HG02884 (cell line): ENCODE measurements at regions not wholly inside any gene's neighbourhood (a gene's known extent, or its start where the extent isn't known, plus 50 kb on each side); places are given as distances from the start of the nearest gene placed in this dataset.
"Not testable (repeated sequence)": the region's sequence is repeated elsewhere in the genome, so short reads cannot be mapped to it uniquely, and the experiment has no call there.

Source experiments
- ATAC-seq: cut with Tn5 transposase; IDR thresholded peaks from one replicate; pipeline ENCODE4 v1.9.1; 2021; ENCODE audit warnings: mild to moderate bottlenecking, moderate library complexity; ENCODE audit not compliant: unreplicated experiment

DNA sequence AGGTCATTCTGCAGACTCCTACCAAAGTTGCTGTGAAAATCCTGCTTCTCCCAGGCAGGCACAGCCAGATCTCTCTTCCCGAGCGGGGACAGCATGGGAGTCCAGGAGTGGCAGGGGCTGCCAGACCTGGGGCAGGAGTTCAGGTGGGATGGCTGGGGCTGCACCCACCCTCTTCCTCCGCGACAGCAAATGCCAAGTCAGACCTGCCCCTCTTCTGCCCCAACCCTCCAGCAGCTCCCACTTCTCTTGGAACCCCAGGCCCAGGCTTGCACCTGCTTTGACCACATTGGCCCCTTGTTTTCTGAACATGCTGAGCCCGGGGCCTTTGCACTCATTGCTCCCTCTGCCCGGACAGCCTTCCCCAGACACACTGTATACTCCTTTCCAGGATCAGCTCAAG lies 288.2 kb upstream of the HS6ST1 start:
- no peak for ATAC-seq

DNA sequence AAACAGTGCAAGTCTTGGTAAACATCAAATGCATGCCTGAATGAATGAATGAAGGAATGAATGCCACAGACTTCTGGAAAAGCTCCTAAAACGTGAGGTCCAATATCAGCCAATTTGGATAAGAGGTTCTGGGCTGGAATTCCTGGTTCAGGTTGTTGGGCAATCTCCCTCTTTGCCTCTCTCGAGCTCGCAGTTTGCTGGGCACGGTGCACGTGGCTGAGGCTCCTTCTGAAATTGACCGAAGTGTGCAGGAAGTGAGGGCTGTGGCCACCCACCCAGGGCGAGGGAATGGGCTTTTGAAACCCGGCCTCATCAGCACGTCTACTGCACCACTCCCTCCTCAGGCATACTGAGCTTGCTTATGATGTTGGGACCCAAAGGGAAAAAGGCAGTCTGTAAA lies 288.8 kb upstream of the HS6ST1 start:
- no peak for ATAC-seq

DNA sequence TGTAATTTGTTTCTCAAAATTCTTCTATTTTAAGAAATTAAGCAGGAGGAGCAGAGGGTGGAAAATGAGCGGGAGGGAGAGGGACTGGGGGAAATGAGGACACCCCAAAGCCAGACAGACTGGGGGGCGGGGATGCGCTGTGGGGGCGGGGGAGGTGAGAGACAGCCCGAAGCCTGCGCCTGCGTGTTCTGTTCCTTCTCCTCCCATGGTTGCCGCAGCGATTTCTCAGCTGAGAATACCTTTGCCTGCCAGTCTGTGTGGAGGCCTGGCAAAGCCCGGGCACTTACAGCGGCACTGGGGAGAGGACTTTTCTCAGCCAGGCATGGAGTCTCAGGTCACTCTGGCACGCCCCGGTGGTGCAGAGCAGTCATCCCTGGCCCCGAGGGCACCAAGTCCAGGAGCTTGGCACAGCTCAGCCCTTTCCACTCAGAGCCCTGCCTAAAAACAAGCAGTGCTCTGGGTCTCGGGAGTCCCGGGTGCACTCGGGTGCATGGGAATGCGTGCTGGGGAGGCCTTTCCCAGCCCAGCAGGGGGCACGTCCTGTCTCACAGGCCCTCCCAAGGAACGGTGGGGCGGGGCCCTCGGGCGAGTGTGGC lies 289.3 kb upstream of the HS6ST1 start:
- ATAC-seq = no peak

DNA sequence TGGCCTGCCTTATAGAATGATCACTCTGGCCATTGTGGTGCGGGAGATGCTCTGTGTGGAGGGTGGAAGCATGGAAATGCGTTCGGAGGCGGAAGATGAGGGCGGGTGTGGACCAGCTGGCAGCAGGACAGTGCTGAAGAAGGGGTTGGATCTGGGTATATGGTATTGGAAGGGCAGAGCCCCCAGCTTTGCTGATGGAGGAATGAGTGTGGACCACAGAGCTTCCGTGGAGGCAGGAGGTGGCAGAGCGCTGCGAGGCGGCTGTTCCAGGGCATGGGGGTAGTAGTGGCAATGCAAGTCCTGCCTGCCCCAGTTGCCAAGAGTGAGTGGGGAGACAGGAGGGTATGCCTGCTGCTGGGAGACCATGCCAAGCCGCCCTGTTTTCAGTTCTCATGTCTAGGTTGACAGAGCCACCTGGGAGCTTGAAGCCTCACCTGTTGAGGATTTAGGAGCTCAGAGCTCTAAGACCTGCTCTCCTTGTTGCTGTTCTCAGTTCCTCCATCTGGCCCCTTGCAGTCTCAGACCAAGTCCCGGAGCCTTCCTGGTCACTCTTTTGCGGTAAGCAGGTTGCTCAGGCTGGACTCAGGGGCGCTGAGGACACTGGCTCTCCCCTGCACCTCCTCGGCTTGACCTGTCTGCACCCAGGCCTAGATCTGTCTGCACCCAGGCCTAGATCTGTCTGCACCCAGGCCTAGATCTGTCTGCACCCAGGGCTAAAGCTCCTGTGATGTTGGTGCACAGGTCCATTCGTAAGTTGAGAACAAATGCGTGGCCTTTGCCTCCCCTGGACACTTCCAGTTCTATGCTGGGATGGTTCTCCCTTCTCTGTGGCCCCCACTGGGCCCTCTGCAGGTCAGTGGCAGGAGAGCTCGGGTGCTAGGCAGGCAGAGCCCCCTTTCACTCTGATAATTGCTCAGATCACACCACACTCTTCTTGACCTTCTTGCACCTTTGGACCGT lies 290.5 kb upstream of the HS6ST1 start:
- no peak for ATAC-seq

DNA sequence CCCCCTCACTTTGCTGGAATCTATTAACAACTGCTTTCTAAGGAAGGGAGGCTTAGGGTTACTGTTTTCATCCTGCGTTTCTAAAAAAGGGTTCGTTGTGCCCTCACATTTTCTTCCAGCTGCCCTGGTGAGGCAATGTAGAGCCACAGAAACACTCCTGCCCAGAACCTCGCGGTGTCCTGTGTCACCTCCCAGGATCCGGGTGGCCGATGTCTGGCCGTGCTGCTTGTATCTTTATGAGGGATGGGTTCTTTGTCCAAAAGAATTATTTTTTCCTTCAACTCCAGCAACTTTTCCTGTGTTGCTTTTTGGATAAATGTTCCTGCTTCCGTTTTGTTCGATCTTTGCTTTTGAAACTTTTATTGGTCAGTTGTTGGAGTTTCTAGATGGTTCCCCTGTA lies 291.8 kb upstream of the HS6ST1 start:
- ATAC-seq = no peak

DNA sequence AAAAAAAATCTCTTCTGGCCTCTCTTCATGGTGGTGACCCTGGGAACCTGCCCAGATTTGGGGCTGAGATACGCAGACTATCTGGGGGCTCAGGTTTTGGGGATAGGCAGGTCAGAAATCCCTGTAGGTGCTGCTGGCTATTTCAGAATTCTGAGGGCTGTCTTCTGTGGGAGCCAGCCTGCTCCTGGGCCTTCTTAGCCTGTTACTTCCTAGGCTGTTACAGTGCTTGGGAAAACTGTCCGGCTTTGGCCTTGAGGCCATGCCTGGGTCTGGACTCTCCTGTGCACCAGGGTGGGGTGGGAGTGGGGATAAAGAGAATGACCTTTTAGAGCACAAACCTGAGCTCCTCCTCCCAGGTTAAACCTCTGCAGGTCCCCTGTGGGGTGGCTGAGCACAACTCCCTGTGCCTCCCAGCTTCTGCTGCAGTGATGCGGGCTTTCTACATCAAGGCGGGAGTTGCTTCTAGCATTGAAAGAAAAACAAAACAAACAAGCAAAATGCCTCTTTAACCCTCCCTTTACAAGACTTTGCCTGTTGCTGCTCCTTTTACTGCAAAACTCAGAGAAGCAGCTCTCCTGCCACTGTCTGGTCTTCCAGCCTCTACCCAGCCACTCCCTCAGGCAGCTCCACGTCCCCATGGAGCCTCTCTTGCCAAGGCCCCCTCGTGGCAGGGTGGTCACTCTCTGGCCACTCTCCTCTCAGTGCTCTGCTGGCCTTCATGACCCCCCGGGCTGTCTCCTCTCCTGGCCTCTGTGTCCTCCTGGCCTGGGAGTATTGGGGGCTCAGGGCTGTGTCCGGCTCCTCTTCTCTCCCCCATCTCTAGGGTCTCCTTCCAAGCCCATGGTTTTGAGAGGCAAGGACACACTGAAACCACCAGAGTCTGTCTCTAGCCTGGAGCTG lies 293.0 kb upstream of the HS6ST1 start:
- ATAC-seq = no peak

DNA sequence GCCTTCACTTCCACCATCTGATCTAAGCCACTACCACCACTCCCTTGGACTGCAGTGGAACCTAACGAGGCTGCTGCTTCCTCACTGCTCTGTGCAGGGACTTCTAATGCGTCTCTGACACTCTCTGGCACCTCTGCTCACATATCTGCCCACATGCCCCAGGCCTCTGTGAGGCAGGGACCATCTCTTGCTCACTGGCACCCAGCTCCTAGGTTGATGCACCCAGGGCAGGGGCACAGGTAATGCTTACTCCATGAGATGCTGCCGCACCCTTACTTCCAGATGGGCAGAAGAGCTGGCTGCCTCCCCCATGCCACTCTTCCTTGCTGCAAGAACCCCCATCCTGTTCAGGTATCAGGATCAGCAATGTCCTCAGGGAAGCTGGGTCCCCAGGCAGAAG lies 294.0 kb upstream of the HS6ST1 start:
- no peak for ATAC-seq

DNA sequence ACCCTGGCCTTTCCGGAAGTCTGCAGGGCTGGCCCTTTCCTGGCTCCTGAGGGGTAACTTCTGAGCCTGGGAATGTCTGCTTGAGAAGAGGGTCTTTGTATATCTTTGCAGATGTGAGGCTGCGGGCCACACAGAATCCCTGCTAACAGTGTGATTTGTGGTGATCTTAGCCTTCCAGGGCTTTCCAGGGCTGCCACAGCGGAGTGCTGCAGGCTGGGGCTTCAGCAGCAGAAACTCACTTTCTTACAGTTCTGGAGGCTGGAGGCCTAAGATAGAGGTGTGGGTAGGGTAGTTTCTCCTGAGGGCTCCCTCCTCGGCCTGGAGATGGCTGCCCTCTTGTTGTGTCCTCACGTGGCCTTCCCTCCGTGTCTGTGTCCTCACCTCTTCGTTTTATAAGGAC lies 294.7 kb upstream of the HS6ST1 start:
- no peak for ATAC-seq

DNA sequence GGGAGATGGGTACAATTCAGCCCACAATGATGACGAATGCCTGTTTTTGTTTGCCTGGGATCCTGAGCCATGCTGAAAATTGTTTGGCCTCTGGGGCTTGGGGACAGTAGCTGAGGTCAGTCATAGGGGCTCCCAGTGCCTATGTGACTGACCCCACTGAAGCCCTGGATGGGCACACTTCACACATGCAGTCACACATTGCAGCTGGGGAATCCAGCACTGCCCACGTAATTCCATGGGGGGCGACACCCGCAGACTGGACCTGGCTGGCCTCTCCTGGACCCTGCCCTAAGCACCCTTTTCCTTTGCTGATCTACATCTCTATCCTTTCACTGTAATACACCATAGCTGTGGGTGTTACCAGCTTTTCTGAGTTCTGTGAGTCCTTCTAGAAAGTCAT lies 295.2 kb upstream of the HS6ST1 start:
- ATAC-seq = no peak

DNA sequence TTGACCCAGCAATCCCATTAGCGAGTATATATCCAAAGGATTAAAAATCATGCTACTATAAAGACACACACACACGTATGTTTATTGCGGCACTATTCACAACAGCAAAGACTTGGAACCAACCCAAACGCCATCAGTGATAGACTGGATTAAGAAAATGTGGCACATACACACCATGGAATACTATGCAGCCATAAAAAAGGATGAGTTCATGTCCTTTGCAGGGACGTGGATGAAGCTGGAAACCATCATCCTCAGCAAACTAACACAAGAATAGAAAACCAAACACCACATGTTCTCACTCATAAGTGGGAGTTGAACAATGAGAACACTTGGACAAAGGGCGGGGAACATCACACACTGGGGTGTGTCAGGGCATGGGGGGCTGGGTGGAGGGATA lies 296.2 kb upstream of the HS6ST1 start:
- not testable (repeated sequence) for ATAC-seq

DNA sequence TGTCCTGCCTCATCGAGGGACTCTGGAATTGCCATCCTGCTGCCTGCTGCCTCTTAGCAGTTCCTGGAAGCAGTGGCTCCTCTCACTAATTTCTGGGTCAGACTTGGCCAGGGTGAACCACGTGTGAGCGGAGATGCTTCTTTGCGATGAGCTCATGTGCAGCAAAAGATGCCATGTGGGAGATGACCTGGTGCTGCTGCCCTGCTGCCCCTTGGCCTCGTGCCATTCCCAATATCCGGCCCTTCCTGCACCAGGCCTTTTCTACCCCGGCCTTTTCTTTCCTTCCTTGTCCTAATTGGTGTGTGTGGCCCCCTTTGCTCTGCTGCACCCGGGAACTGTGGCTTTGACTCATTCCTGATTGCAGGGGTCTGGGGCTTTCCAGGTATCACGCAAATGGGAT lies 296.9 kb upstream of the HS6ST1 start:
- ATAC-seq = no peak

DNA sequence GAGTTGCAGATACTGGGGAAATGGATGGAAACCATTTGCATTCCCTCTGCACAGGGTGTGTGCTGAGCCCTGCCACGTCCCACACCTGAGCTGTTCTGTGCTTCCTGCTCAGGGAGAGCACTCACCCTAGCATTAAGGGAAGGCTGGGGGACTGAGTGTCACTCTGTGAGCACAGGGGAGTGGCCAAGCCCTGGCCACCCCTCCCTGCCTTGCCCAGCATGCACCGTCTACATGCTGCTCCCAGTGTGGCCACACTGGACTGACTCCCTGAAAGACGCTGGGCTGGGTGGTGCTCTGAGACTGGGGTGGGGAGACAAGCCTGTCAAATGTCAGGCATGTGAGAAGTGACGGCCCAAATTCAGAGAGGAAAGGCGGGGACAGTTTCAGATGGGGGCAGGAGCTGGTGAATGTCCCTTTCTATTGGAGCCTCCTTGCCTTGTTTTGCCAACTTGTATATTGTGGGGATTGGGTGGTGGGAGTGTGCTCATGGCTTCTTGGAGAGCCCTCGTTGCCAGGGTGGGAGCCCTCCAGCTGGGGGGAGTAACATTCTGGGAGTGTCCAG lies 298.4 kb upstream of the HS6ST1 start:
- ATAC-seq = no peak

DNA sequence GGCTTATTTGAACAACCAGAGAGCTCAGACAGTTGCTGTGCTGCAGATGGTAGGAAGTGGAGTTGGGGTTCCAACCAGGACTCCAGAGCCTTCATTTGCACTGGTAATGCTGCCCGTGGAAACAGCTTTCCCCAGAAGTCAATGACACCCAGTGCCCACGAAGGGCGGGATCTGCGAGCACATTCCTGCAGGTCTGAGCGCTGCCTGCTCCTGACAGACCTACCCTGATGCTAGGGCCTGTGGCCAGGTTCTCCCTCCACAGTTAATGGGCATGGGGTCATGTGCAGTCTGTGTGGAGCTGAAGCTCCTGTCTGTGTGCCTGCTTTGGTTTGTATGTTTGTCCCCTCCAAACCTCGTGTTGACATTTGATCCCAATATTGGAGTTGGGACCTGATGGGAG lies 299.0 kb upstream of the HS6ST1 start:
- no peak for ATAC-seq

DNA sequence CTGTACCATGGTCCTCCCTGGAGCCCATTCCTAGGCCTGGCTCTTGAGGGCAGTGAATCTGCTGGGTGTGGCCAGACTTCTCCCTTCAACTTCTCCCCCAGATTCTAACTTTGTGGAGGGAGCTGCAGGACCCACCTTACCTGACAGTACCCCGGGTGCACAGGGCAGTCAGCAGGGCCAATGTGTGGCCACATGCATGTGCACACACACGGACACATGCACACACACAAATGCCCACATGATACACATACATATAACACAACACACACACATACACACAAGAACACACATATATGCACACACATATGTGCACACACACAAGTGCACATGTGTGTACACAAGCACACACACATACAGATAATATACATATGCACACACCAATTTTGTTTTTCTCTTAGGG lies 300.0 kb upstream of the HS6ST1 start:
- ATAC-seq = no peak

DNA sequence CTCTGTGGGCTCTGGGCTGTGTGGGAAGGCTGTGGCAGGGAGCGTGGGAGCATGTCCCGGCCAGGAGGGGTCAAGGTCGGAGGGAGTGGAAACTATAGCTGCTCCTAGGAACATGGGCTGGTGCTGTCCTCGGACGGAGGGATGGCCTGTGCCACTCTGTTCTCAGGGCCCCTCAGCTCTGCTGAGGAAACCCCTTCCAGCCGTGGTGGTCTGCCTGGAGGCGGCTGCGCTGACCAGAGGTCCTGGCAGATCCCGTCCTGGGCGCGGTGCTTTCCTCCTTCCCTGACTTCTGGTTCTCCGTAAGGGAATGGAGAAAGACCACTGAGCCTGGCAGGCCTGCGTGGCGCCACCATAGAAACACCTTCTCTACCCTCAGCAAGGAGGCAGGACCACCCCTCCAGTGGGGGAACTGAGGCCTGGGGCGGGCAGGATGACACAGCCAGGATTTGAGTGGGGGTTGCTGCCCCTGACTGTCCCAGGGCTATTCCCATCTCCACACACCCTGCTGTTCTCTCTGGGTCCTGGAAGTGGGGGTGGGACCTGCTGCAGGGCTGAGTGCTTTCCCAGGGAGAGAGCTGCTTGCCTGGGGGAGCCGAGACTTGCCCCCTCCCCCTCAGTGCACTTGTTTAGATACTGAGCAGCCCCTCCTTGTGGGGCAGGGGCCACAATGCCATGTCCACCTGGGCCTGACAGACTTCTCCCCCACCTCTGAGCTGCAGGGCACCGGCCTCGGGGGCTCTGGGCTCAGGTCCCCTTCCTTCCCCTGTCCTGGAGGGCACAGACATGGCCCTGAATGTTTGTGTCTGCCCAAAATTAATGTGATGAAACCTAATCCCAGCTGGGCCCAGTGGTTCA lies 301.0 kb upstream of the HS6ST1 start:
- ATAC-seq = no peak

DNA sequence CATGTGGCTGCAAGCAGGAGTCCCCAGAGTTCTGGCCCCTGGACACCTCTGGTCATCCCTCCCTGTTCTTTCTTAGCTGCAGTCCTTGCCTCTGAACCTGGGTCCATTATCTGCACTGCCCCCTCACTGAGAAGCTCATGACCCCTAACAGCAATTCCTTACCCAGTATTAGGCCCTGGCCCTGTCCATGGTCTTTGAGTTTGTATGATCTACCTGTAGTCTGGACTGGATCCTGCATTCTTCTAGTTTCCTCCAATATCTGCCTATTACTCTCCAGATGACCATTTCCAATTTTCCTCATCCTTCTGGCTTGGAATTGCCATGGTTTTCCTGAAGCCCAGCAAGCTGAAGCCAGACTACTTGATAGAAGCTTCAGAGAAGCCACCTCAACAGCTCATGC lies 302.4 kb upstream of the HS6ST1 start:
- no peak for ATAC-seq

DNA sequence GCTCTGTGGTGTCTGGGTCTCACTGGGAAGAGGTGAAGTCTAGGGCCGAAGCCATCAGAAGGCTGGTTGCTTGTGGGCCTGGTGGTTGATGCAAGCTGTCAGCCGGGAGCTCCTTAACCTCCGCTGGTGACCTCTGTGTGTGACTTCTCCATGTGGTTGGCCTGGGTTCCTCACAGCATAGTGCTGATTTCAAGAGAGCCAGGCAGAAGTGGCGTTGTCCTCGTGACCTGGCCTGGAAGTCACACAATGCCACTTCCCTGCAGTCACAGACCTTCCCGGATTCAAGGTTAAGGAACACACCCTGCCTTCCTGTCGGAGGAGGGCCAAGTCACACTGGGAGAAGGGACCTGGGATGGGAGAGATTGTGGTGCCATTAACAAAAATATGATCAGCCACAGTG lies 303.7 kb upstream of the HS6ST1 start:
- ATAC-seq = no peak

DNA sequence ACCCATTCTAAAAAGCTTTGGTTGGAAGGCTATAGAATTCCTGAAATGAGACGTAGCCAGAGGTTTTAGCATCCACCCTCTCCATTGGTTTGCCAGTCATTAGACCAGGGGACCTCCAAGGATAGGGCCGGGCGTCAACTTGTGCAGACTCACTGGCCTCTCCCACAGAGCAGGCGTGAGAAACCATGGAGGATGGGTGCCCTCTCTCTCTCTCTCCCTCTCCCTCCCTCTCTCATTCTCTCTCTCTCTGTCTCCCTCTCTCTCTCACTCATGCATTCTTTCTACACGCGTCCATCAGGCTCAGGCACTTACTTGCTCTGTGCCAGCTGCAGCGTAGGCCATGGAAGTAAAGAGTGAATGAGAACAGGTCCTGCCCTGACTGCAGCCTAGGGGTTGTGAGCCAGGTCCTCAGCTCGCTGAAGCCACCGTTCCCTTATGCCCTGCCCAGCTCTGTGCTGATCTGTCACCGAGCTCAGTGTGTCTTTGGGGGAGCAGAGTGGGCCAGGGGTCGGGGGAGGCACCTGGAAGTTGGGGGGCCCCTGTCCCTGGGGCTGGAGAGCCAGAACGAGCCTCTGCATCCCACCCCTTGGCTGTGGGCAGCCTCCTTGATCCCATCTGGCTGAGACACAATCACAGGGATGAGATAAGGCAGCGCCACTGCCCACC lies 304.4 kb upstream of the HS6ST1 start:
- ATAC-seq = no peak
